A549 (cell line): ENCODE measurements at regions not wholly inside any gene's neighbourhood (a gene's known extent, or its start where the extent isn't known, plus 50 kb on each side); places are given as distances from the start of the nearest gene placed in this dataset.
A peak's percentile ranks its signal among the peaks of the same experiment; 100 is the strongest.

Experiments
- ATAC-seq, 2 experiments: fragments of 200-7000 bp in 1 of 2; fragments of >200 bp in 1 of 2; cut with Nextera tagmentation in 1 of 2; cut with Tn5 transposase in 1 of 2; 3 replicates each; pipeline versions ENCODE4 v1.8.0 to v1.9.1; 2018 to 2020; ENCODE audit warnings: mild to moderate bottlenecking in 1 of 2, moderate library complexity in 1 of 2
- CTCF ChIA-PET: fragments of 300-600 bp; sonication (Branson Sonifier 250); formaldehyde crosslinking; extraction: SDS; loops from one replicate; lab custom pipeline; 2021; ENCODE audit warnings: antibody characterized with exemption, inconsistent platforms; lab: Yijun Ruan, JAX
- POLR2A ChIA-PET: fragments of 350-600 bp; formaldehyde crosslinking; extraction: SDS; loops from one replicate; lab custom pipeline; 2021; ENCODE audit warnings: antibody characterized with exemption, inconsistent platforms; lab: Yijun Ruan, JAX
- DNase-seq, 2 experiments: peaks; one replicate each; pipeline versions ENCODE4 v3.0.0 to v3.0.0-alpha.2; 2011 to 2016; ENCODE audit warnings: low read depth in 1 of 2, low spot score in 1 of 2
- FAIRE-seq: peaks from 2 replicates; lab custom pipeline; 2011; peaks lifted over from hg19 to GRCh38; lab: Jason Lieb, UNC
- H3K27ac ChIP-seq, 2 experiments: fragments of >200 bp; sonication (Bioruptor Twin); formaldehyde crosslinking; 3 replicates each; pipeline ENCODE4 v1.5.1; 2016 to 2017
- H3K4me1 ChIP-seq: fragments of >200 bp; sonication (Bioruptor Twin); formaldehyde crosslinking; 3 replicates; pipeline ENCODE4 v1.6.1; 2016
- H3K4me2 ChIP-seq: fragments of >200 bp; sonication (Bioruptor Twin); formaldehyde crosslinking; 3 replicates; pipeline ENCODE4 v1.6.1; 2016
- H3K4me3 ChIP-seq: fragments of >200 bp; sonication (Bioruptor Twin); formaldehyde crosslinking; 3 replicates; pipeline ENCODE4 v1.5.1; 2016
- H3K9me3 ChIP-seq: fragments of >200 bp; sonication (Bioruptor Twin); formaldehyde crosslinking; 3 replicates; pipeline ENCODE4 v1.6.1; 2016
- BCL3 ChIP-seq: fragments of >200 bp; sonication (Bioruptor Twin); formaldehyde crosslinking; IDR thresholded peaks from 3 replicates; pipeline ENCODE4 v1.6.1; 2016
- CHD2 ChIP-seq: fragments of 150-350 bp; IDR thresholded peaks from 2 replicates; pipeline ENCODE4 v1.6.1; 2014; ENCODE audit warnings: low read length; ENCODE audit not compliant: partially characterized antibody
- CHD4 ChIP-seq: fragments of 200-600 bp; sonication (generic); IDR thresholded peaks from 2 replicates; pipeline ENCODE4 v1.6.1; 2016; ENCODE audit warnings: antibody characterized with exemption, mild to moderate bottlenecking, borderline replicate concordance
- EHMT2 ChIP-seq: fragments of 200-600 bp; sonication (generic); IDR thresholded peaks from 2 replicates; pipeline ENCODE4 v1.6.1; 2016; ENCODE audit warnings: antibody characterized with exemption, low read depth, mild to moderate bottlenecking, moderate library complexity
- ELK1 ChIP-seq: fragments of 150-350 bp; IDR thresholded peaks from 2 replicates; pipeline ENCODE4 v1.6.1; 2014; ENCODE audit warnings: low read depth, mild to moderate bottlenecking, low read length
- ESRRA ChIP-seq: fragments of 150-350 bp; IDR thresholded peaks from 2 replicates; pipeline ENCODE4 v1.6.1; 2014; ENCODE audit warnings: mild to moderate bottlenecking, low read length, borderline replicate concordance
- FOSB ChIP-seq: fragments of 250-450 bp; sonication (Bioruptor Pico); IDR thresholded peaks from 2 replicates; pipeline ENCODE4 v1.5.0; 2020; ENCODE audit warnings: mild to moderate bottlenecking, moderate library complexity
- GATA3 ChIP-seq: IDR thresholded peaks from 2 replicates; pipeline ENCODE4 v1.6.1; 2012; ENCODE audit warnings: borderline replicate concordance
- HDAC2 ChIP-seq: fragments of 200-600 bp; sonication (generic); IDR thresholded peaks from 2 replicates; pipeline ENCODE4 v1.6.1; 2016
- HOXA7 ChIP-seq: fragments of 250-450 bp; sonication (Bioruptor Pico); IDR thresholded peaks from 2 replicates; pipeline ENCODE4 v1.5.0; 2020; ENCODE audit warnings: mild to moderate bottlenecking, moderate library complexity
- JUNB ChIP-seq: fragments of >200 bp; sonication (Bioruptor Twin); formaldehyde crosslinking; IDR thresholded peaks from 2 replicates; pipeline ENCODE4 v1.6.1; 2016
- KDM5A ChIP-seq: fragments of 200-600 bp; sonication (generic); IDR thresholded peaks from 2 replicates; pipeline ENCODE4 v1.6.1; 2016; ENCODE audit warnings: antibody characterized with exemption, mild to moderate bottlenecking
- MAFK ChIP-seq: fragments of 450-650 bp; IDR thresholded peaks from 2 replicates; pipeline ENCODE4 v1.6.1; 2014; ENCODE audit not compliant: partially characterized antibody
- MYC ChIP-seq: IDR thresholded peaks from 2 replicates; pipeline ENCODE4 v1.6.1; 2012; ENCODE audit warnings: mild to moderate bottlenecking, inconsistent platforms, low read length, improper control_type of control experiment, borderline replicate concordance
- NFE2L2 ChIP-seq: fragments of 150-350 bp; conservative IDR thresholded peaks from 2 replicates; pipeline ENCODE4 v1.6.1; 2014; ENCODE audit warnings: low read length
- RAD21 ChIP-seq, 2 experiments: fragments of >200 bp in 1 of 2; sonication (Bioruptor Twin) in 1 of 2; formaldehyde crosslinking in 1 of 2; IDR thresholded peaks in 1 of 2; conservative IDR thresholded peaks in 1 of 2; 2 replicates in 1 of 2; 3 replicates in 1 of 2; pipeline ENCODE4 v1.6.1; 2012 to 2018; ENCODE audit warnings: inconsistent platforms in 1 of 2
- RARB ChIP-seq: fragments of 250-450 bp; sonication (Bioruptor Pico); IDR thresholded peaks from 2 replicates; pipeline ENCODE4 v1.8.0; 2021; ENCODE audit warnings: mild to moderate bottlenecking, moderate library complexity
- RNF2 ChIP-seq: fragments of 200-600 bp; sonication (generic); IDR thresholded peaks from 2 replicates; pipeline ENCODE4 v1.6.1; 2016; ENCODE audit warnings: low read depth, mild to moderate bottlenecking, antibody characterized with exemption, moderate library complexity, borderline replicate concordance
- SREBF2 ChIP-seq: fragments of 450-650 bp; IDR thresholded peaks from 2 replicates; pipeline ENCODE4 v1.6.1; 2014; ENCODE audit warnings: mild to moderate bottlenecking, moderate library complexity
- TFCP2L1 ChIP-seq: fragments of 250-450 bp; sonication (Bioruptor Pico); IDR thresholded peaks from 2 replicates; pipeline ENCODE4 v1.5.0; 2021; ENCODE audit warnings: mild to moderate bottlenecking
- TP53 ChIP-seq: fragments of 250-450 bp; sonication (Bioruptor Pico); IDR thresholded peaks from 2 replicates; pipeline ENCODE4 v1.5.0; 2021; ENCODE audit warnings: mild to moderate bottlenecking, moderate library complexity
- USF2 ChIP-seq: fragments of 450-650 bp; IDR thresholded peaks from 2 replicates; pipeline ENCODE4 v1.6.1; 2014; ENCODE audit warnings: antibody characterized with exemption
- WGBS: methylation state at CpG from one replicate; pipeline ENCODE4 v1.1.6; 2017; ENCODE audit errors: missing lambda C conversion rate; 5-methylcytosine and 5-hydroxymethylcytosine counted together
- TF ChIP-seq, protein P1 (sequence below): fragments of 200-600 bp; sonication (generic); IDR thresholded peaks from 2 replicates; pipeline ENCODE4 v1.6.1; 2016; ENCODE audit warnings: antibody characterized with exemption, mild to moderate bottlenecking, moderate library complexity

- TF ChIP-seq USF2, result no peak
- TF ChIP-seq TFCP2L1 (CRISPR knock-in tag), result no peak
- no peak for TF ChIP-seq HOXA7 (CRISPR knock-in tag)
- no peak for TF ChIP-seq CHD2
- TF ChIP-seq JUNB, result no peak
- no peak for TF ChIP-seq FOSB (CRISPR knock-in tag)
These were observed 150.6 kb upstream of the ROPN1 start (continued) for GRCh38 chr3:124142389-124142970.

DNA sequence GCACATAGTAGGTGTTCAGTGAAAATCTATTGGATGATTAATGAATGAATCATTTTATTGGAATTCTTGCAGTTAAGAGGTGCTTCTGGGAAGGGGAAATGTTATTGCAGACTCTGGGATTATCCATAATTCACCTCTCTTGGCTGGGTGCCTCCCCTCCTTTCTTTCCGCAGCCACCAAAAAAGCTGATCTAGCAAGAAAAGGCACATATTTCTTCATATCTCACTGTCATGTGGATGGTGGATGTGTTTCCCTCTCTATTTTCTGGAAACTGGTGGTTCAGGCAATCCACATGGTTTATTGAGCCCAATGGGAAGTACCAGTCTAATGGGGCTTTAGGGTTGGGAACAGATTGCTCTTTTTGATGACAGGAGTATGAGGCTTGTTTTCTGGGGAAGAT is 151.1 kb upstream of the ROPN1 start:
- ATAC-seq (no peak), DNase-seq (no peak), FAIRE-seq (no peak)
- Histone ChIP-seq H3K4me1 (no peaks in the 10 kb centered on the region), H3K4me2 (no peak overlapping the region), H3K4me3 (no peak overlapping the region), H3K27ac (no peak overlapping the region), H3K9me3 (no peaks in the 10 kb centered on the region)
- WGBS, result 70% methylated on average over 1 of the region's 1 CpG
- POLR2A ChIA-PET, result no interaction called here
- CTCF ChIA-PET, result no interaction called here
- TF ChIP-seq ESRRA, result no peak
- peak; percentile 77 for TF ChIP-seq MAFK

DNA sequence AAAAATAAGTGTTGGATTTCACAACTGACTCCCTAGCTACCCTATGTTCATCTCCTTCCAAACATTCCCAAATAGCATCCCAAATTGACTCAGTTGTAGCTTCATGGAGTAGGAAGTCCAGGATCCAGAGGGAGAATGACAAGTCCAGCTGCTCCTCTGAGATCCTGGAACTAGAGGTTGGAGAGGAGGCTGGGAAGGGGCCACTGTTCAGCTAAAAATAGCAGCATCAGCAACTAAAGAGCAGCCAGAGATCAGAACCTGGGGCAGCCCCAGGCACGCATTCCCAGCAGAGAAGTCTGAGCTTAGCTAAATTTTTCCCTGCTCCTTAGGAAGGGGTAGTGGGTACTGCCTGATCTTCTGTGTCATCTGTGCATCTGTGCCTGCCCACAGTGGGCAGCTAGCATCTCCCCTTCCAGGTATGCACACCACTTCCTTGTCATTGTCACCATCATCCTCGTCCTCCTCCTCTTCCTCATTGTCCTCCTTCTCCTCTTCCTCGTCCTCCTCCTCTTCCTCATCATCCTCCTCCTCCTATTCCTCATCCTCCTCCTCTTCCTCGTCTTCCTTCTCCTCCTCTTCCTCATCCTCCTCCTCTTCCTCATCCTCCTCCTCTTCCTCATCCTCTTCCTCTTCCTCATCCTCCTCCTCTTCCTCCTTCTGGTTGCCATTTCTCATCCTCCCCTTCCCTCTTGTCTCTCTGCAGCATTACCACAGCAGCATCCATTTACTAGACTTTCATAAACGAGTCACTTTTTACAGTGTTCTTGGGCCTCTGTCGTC is 152.3 kb upstream of the ROPN1 start:
- H3K4me1 ChIP-seq, result no peaks in the 10 kb centered on the region
- no peak for ATAC-seq
- no peak overlapping the region for H3K4me3 ChIP-seq
- no peak for FAIRE-seq
- DNase-seq, result no peak
- ChIA-PET CTCF (no interaction called here), POLR2A (no interaction called here)
- 3% methylated on average over 6 of the region's 6 CpGs for WGBS
- no peak overlapping the region for H3K27ac ChIP-seq
- no peak overlapping the region for H3K4me2 ChIP-seq
- H3K9me3 ChIP-seq, result no peaks in the 10 kb centered on the region
- no peak for TF ChIP-seq USF2
- TF ChIP-seq MAFK, result peak; percentile 31
- TF ChIP-seq, all 56 proteins: peak for 1

- Histone ChIP-seq H3K9me3 (no peaks in the 10 kb centered on the region), H3K27ac (no peak overlapping the region), H3K4me1 (no peaks in the 10 kb centered on the region), H3K4me2 (no peak overlapping the region), H3K4me3 (no peak overlapping the region)
- no peak for ATAC-seq
- CTCF ChIA-PET, result interaction anchor here (0.6 kb wide), 1 partner anchor 147 kb away, joined by 3 read pairs; no protein-coding TSS in a partner anchor
- FAIRE-seq, result no peak
- POLR2A ChIA-PET, result no interaction called here
- no peak for DNase-seq
- no peak for TF ChIP-seq MYC
- no peak for TF ChIP-seq CHD2
- TF ChIP-seq, protein P1, sequence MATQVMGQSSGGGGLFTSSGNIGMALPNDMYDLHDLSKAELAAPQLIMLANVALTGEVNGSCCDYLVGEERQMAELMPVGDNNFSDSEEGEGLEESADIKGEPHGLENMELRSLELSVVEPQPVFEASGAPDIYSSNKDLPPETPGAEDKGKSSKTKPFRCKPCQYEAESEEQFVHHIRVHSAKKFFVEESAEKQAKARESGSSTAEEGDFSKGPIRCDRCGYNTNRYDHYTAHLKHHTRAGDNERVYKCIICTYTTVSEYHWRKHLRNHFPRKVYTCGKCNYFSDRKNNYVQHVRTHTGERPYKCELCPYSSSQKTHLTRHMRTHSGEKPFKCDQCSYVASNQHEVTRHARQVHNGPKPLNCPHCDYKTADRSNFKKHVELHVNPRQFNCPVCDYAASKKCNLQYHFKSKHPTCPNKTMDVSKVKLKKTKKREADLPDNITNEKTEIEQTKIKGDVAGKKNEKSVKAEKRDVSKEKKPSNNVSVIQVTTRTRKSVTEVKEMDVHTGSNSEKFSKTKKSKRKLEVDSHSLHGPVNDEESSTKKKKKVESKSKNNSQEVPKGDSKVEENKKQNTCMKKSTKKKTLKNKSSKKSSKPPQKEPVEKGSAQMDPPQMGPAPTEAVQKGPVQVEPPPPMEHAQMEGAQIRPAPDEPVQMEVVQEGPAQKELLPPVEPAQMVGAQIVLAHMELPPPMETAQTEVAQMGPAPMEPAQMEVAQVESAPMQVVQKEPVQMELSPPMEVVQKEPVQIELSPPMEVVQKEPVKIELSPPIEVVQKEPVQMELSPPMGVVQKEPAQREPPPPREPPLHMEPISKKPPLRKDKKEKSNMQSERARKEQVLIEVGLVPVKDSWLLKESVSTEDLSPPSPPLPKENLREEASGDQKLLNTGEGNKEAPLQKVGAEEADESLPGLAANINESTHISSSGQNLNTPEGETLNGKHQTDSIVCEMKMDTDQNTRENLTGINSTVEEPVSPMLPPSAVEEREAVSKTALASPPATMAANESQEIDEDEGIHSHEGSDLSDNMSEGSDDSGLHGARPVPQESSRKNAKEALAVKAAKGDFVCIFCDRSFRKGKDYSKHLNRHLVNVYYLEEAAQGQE, result no peak
- no peak for TF ChIP-seq HDAC2
- no peak for TF ChIP-seq RARB (CRISPR knock-in tag)
- TF ChIP-seq BCL3, result no peak
- TF ChIP-seq RNF2, result no peak
- TF ChIP-seq CHD4, result no peak
- no peak for TF ChIP-seq GATA3
- TF ChIP-seq HOXA7 (CRISPR knock-in tag), result no peak
- TF ChIP-seq RAD21 (conservative IDR thresholded peaks at IDR 0.05 in 1 of 2, IDR thresholded peaks at IDR 0.05 in 1 of 2), result no peak
- TF ChIP-seq TP53, result no peak
- no peak for TF ChIP-seq ELK1
- TF ChIP-seq EHMT2, result no peak
- no peak for TF ChIP-seq NFE2L2
- TF ChIP-seq SREBF2, result no peak
- TF ChIP-seq KDM5A, result no peak
These were observed 155.5 kb upstream of the ROPN1 start for GRCh38 chr3:124147429-124147828.
